GM10266 (cell line): ENCODE measurements at regions not wholly inside any gene's neighbourhood (a gene's known extent, or its start where the extent isn't known, plus 50 kb on each side); places are given as distances from the start of the nearest gene placed in this dataset.

Experiments
- DNase-seq: peaks from one replicate; pipeline ENCODE4 v3.0.0; 2012; ENCODE audit errors: extremely low spot score
- CTCF ChIP-seq: IDR thresholded peaks from 2 replicates; pipeline ENCODE4 v1.5.1; 2012; ENCODE audit warnings: mild to moderate bottlenecking, low read depth; ENCODE audit not compliant: control insufficient read depth, insufficient read depth; ENCODE audit errors: missing control alignments

- DNase-seq, result no peak
- no peak for TF ChIP-seq CTCF
Measured at GRCh38 chr14:66311058-66311457, 175.1 kb upstream of the CCDC196 start.

- no peak for DNase-seq
- no peak for TF ChIP-seq CTCF
Measured at GRCh38 chr14:66311990-66312389, 174.2 kb upstream of the CCDC196 start.

- no peak for DNase-seq
- no peak for TF ChIP-seq CTCF
Measured at GRCh38 chr14:66312451-66312850, 173.7 kb upstream of the CCDC196 start.

GRCh38 chr14:66315098-66315497 is 171.1 kb upstream of the CCDC196 start:
- no peak for TF ChIP-seq CTCF
- DNase-seq, result no peak

- TF ChIP-seq CTCF, result no peak
- DNase-seq, result no peak
Measured at GRCh38 chr14:66315548-66315947, 170.6 kb upstream of the CCDC196 start.

- no peak for DNase-seq
- TF ChIP-seq CTCF, result no peak
Measured at GRCh38 chr14:66322564-66322963, 163.6 kb upstream of the CCDC196 start.

- DNase-seq, result no peak
- TF ChIP-seq CTCF, result no peak
Measured at GRCh38 chr14:66330228-66330627, 155.9 kb upstream of the CCDC196 start.
